Testis (tissue), 2 donors: ENCODE measurements at regions not wholly inside any gene's neighbourhood (a gene's known extent, or its start where the extent isn't known, plus 50 kb on each side); places are given as distances from the start of the nearest gene placed in this dataset.

Experiments
- CTCF ChIP-seq, 3 experiments: fragments of 450-650 bp in 2 of 3; fragments of 200-600 bp in 1 of 3; sonication (generic) in 1 of 3; IDR thresholded peaks; one replicate each; pipeline ENCODE4 v1.5.1; 2016 to 2019; ENCODE audit warnings: antibody characterized with exemption in 3 of 3, mild to moderate bottlenecking in 2 of 3, moderate library complexity in 1 of 3
- POLR2A ChIP-seq: fragments of 450-650 bp; IDR thresholded peaks from one replicate; pipeline ENCODE4 v1.6.1; 2017; ENCODE audit warnings: antibody characterized with exemption, mild to moderate bottlenecking, moderate library complexity

- TF ChIP-seq CTCF (IDR thresholded peaks at IDR 0.05): no peak
- TF ChIP-seq POLR2A: no peak
Measured at GRCh38 chr14:104504172-104504735, 75.3 kb upstream of the C14orf180 start.
